MM.1S (cell line): ENCODE measurements at regions not wholly inside any gene's neighbourhood (a gene's known extent, or its start where the extent isn't known, plus 50 kb on each side); places are given as distances from the start of the nearest gene placed in this dataset.

Source experiments
- CTCF ChIP-seq: fragments of 300-600 bp; sonication (generic); IDR thresholded peaks from 2 replicates; pipeline ENCODE4 v1.5.1; 2016; ENCODE audit warnings: antibody characterized with exemption, low read length, mixed read lengths
- EZH2 ChIP-seq: fragments of 300-600 bp; sonication (generic); optimal IDR thresholded peaks from 2 replicates; pipeline ENCODE3; 2017; ENCODE audit warnings: low read depth, mild to moderate bottlenecking, antibody characterized with exemption, low read length, mixed read lengths
- EZH2phosphoT487 ChIP-seq: fragments of 300-600 bp; sonication (generic); IDR thresholded peaks from 2 replicates; pipeline ENCODE4 v1.6.1; 2018; ENCODE audit warnings: antibody characterized with exemption, low read length

- TF ChIP-seq CTCF: no peak
- TF ChIP-seq EZH2: no peak
- no peak for TF ChIP-seq EZH2phosphoT487
Measured at GRCh38 chr7:25953859-25954258, 198.1 kb upstream of the NFE2L3 start.
